Type B pancreatic cell (in vitro differentiated cells): ENCODE measurements at regions not wholly inside any gene's neighbourhood (a gene's known extent, or its start where the extent isn't known, plus 50 kb on each side); places are given as distances from the start of the nearest gene placed in this dataset.

ENCODE experiments used
- DNase-seq: peaks from one replicate; pipeline ENCODE4 v3.0.0; 2021; ENCODE audit warnings: mixed read lengths; ENCODE audit not compliant: unreplicated experiment; ENCODE audit errors: extremely low spot score
- H3K27ac Mint-ChIP-seq: 2 replicates; pipeline ENCODE4 v1.8.0; 2021; ENCODE audit warnings: mild to moderate bottlenecking, mixed read lengths
- H3K27me3 Mint-ChIP-seq: 2 replicates; pipeline ENCODE4 v1.8.0; 2021; ENCODE audit warnings: mixed read lengths
- H3K36me3 Mint-ChIP-seq: 2 replicates; pipeline ENCODE4 v1.8.0; 2021; ENCODE audit warnings: mixed read lengths
- H3K4me1 Mint-ChIP-seq: one replicate; pipeline ENCODE4 v1.8.0; 2021; ENCODE audit warnings: mixed read lengths; ENCODE audit not compliant: unreplicated experiment
- H3K4me3 Mint-ChIP-seq: 2 replicates; pipeline ENCODE4 v1.8.0; 2021; ENCODE audit warnings: mild to moderate bottlenecking, mixed read lengths
- H3K9me3 Mint-ChIP-seq: 2 replicates; pipeline ENCODE4 v1.8.0; 2021; ENCODE audit warnings: mixed read lengths
- CTCF ChIP-seq: fragments of 200-600 bp; sonication (generic); conservative IDR thresholded peaks from 2 replicates; pipeline ENCODE4 v1.5.0; 2021; ENCODE audit warnings: antibody characterized with exemption, mild to moderate bottlenecking

GRCh38 chrX:46216406-46216805, 328.8 kb downstream of the ZNF674 start:
- H3K27ac Mint-ChIP-seq, result no peak overlapping the region
- no peaks in the 10 kb centered on the region for H3K9me3 Mint-ChIP-seq
- H3K4me3 Mint-ChIP-seq, result no peak overlapping the region
- TF ChIP-seq CTCF, result no peak
- no peak for DNase-seq
- no peaks in the 10 kb centered on the region for H3K4me1 Mint-ChIP-seq
- H3K27me3 Mint-ChIP-seq, result no peaks in the 10 kb centered on the region
- no peaks in the 10 kb centered on the region for H3K36me3 Mint-ChIP-seq

GRCh38 chrX:46211079-46211478, 334.1 kb downstream of the ZNF674 start:
- no peak overlapping the region for H3K4me3 Mint-ChIP-seq
- peaks cover 8% of the 10 kb centered on the region for H3K4me1 Mint-ChIP-seq
- no peak for DNase-seq
- no peak overlapping the region for H3K27ac Mint-ChIP-seq
- no peaks in the 10 kb centered on the region for H3K9me3 Mint-ChIP-seq
- no peaks in the 10 kb centered on the region for H3K27me3 Mint-ChIP-seq
- H3K36me3 Mint-ChIP-seq, result no peaks in the 10 kb centered on the region
- TF ChIP-seq CTCF, result no peak

- Mint-ChIP-seq H3K9me3 (no peaks in the 10 kb centered on the region), H3K27ac (peak overlapping the region; percentile 91), H3K36me3 (no peaks in the 10 kb centered on the region), H3K4me3 (peak overlapping the region; percentile 67), H3K27me3 (no peaks in the 10 kb centered on the region), H3K4me1 (peaks cover 8% of the 10 kb centered on the region)
- no peak for DNase-seq
- no peak for TF ChIP-seq CTCF
Observed at GRCh38 chrX:46209768-46210167, 335.5 kb downstream of the ZNF674 start.

GRCh38 chrX:46209037-46209436, 336.2 kb downstream of the ZNF674 start:
- DNase-seq, result no peak
- Mint-ChIP-seq H3K4me1 (peaks cover 8% of the 10 kb centered on the region), H3K27me3 (no peaks in the 10 kb centered on the region), H3K4me3 (no peak overlapping the region), H3K9me3 (no peaks in the 10 kb centered on the region), H3K36me3 (no peaks in the 10 kb centered on the region), H3K27ac (peak overlapping the region; percentile 91)
- no peak for TF ChIP-seq CTCF

GRCh38 chrX:46208225-46208854, 336.9 kb downstream of the ZNF674 start:
- Mint-ChIP-seq H3K27ac (peak overlapping the region; percentile 91), H3K27me3 (no peaks in the 10 kb centered on the region), H3K4me3 (peak overlapping the region; percentile 59), H3K9me3 (no peaks in the 10 kb centered on the region), H3K36me3 (no peaks in the 10 kb centered on the region), H3K4me1 (peaks cover 8% of the 10 kb centered on the region)
- DNase-seq, result no peak
- no peak for TF ChIP-seq CTCF
